Testis (tissue), 2 donors: ENCODE measurements at regions not wholly inside any gene's neighbourhood (a gene's known extent, or its start where the extent isn't known, plus 50 kb on each side); places are given as distances from the start of the nearest gene placed in this dataset.

Source experiments
- CTCF ChIP-seq, 3 experiments: fragments of 450-650 bp in 2 of 3; fragments of 200-600 bp in 1 of 3; sonication (generic) in 1 of 3; IDR thresholded peaks; one replicate each; pipeline ENCODE4 v1.5.1; 2016 to 2019; ENCODE audit warnings: antibody characterized with exemption in 3 of 3, mild to moderate bottlenecking in 2 of 3, moderate library complexity in 1 of 3
- POLR2A ChIP-seq: fragments of 450-650 bp; IDR thresholded peaks from one replicate; pipeline ENCODE4 v1.6.1; 2017; ENCODE audit warnings: antibody characterized with exemption, mild to moderate bottlenecking, moderate library complexity

- no peak for TF ChIP-seq CTCF (IDR thresholded peaks at IDR 0.05)
- no peak for TF ChIP-seq POLR2A
Measured at GRCh38 chr20:10792291-10792690, 118.5 kb upstream of the JAG1 start.
